IMR-90 (cell line): ENCODE measurements at regions not wholly inside any gene's neighbourhood (a gene's known extent, or its start where the extent isn't known, plus 50 kb on each side); places are given as distances from the start of the nearest gene placed in this dataset.

Source experiments
- ATAC-seq: fragments of 200-7000 bp; cut with Tn5 transposase; 2 replicates; pipeline ENCODE4 v1.9.1; 2020; ENCODE audit warnings: low read depth, mild to moderate bottlenecking, moderate library complexity
- BruUV-seq: library from RNA; stranded (reverse); fragments of 400-500 nt; replicated peaks from 2 replicates; lab custom pipeline; 2021; lab: Mats Ljungman, UMichigan
- CTCF ChIA-PET: fragments of 300-600 bp; formaldehyde crosslinking; extraction: SDS; loops from one replicate; lab custom pipeline; 2021; ENCODE audit warnings: antibody characterized with exemption; lab: Yijun Ruan, JAX
- POLR2A ChIA-PET: fragments of 300-600 bp; sonication (Branson Sonifier 250); formaldehyde crosslinking; loops from one replicate; lab custom pipeline; 2022; ENCODE audit warnings: antibody characterized with exemption; ENCODE audit not compliant: unreplicated experiment; lab: Charles Lee
- DNase-seq: peaks from one replicate; pipeline ENCODE4 v3.0.0; 2013
- H2AFZ ChIP-seq: replicated peaks from 2 replicates; pipeline ENCODE3; 2013; ENCODE audit warnings: low read length, mild to moderate bottlenecking; ENCODE audit not compliant: poor library complexity
- H2AK5ac ChIP-seq: 2 replicates; pipeline ENCODE4 v1.6.1; 2013; ENCODE audit warnings: low read depth, low read length, inconsistent platforms
- H2AK9ac ChIP-seq: replicated peaks from 2 replicates; pipeline ENCODE3; 2013; ENCODE audit warnings: mild to moderate bottlenecking, low read depth, low read length, moderate library complexity; ENCODE audit not compliant: poor library complexity
- H2BK120ac ChIP-seq: 2 replicates; pipeline ENCODE4 v1.6.1; 2013; ENCODE audit warnings: low read depth, low read length, inconsistent platforms
- H2BK15ac ChIP-seq: 3 replicates; pipeline ENCODE4 v1.6.1; 2013; ENCODE audit warnings: low read depth, low read length, inconsistent platforms
- H2BK20ac ChIP-seq: 2 replicates; pipeline ENCODE4 v1.6.1; 2013; ENCODE audit warnings: low read depth, mild to moderate bottlenecking, inconsistent platforms, low read length, moderate library complexity
- H2BK5ac ChIP-seq: 2 replicates; pipeline ENCODE4 v1.6.1; 2013; ENCODE audit warnings: mild to moderate bottlenecking, low read depth, low read length, inconsistent platforms; ENCODE audit not compliant: poor library complexity, severe bottlenecking
- H3K14ac ChIP-seq: replicated peaks from 2 replicates; pipeline ENCODE4 v1.6.1; 2013; ENCODE audit warnings: low read depth, low read length, inconsistent platforms
- H3K18ac ChIP-seq: 2 replicates; pipeline ENCODE4 v1.6.1; 2013; ENCODE audit warnings: low read depth, low read length, control low read depth
- H3K23ac ChIP-seq: 2 replicates; pipeline ENCODE4 v1.6.1; 2013; ENCODE audit warnings: low read depth, low read length, inconsistent platforms
- H3K27ac ChIP-seq: 2 replicates; pipeline ENCODE4 v1.5.1; 2013; ENCODE audit warnings: mild to moderate bottlenecking, control low read depth, low read length; ENCODE audit not compliant: insufficient read depth
- H3K27me3 ChIP-seq: 2 replicates; pipeline ENCODE4 v1.6.1; 2013; ENCODE audit warnings: low read length; ENCODE audit not compliant: control insufficient read depth, insufficient read depth
- H3K36me3 ChIP-seq: 2 replicates; pipeline ENCODE4 v1.6.1; 2013; ENCODE audit warnings: low read length, mixed read lengths; ENCODE audit not compliant: control insufficient read depth, insufficient read depth
- H3K4ac ChIP-seq: 2 replicates; pipeline ENCODE4 v1.6.1; 2013; ENCODE audit warnings: low read depth, low read length, inconsistent platforms
- H3K4me1 ChIP-seq: 2 replicates; pipeline ENCODE4 v1.6.1; 2013; ENCODE audit warnings: low read length, mixed read lengths; ENCODE audit not compliant: control insufficient read depth, insufficient read depth
- H3K4me2 ChIP-seq: 2 replicates; pipeline ENCODE4 v1.6.1; 2013; ENCODE audit warnings: low read depth, mild to moderate bottlenecking, control low read depth, low read length, moderate library complexity
- H3K4me3 ChIP-seq: 2 replicates; pipeline ENCODE4 v1.5.1; 2013; ENCODE audit warnings: low read depth, mild to moderate bottlenecking, control low read depth, low read length, moderate library complexity; ENCODE audit not compliant: insufficient read depth
- H3K56ac ChIP-seq: 2 replicates; pipeline ENCODE4 v1.6.1; 2013; ENCODE audit warnings: low read length, inconsistent platforms; ENCODE audit not compliant: insufficient read depth; ENCODE audit errors: extremely low read depth
- H3K79me1 ChIP-seq, 2 experiments: 2 replicates each; pipeline ENCODE4 v1.6.1; 2013; ENCODE audit warnings: low read length in 2 of 2, inconsistent platforms in 1 of 2, low read depth in 1 of 2
- H3K9ac ChIP-seq: 2 replicates; pipeline ENCODE4 v1.6.1; 2013; ENCODE audit warnings: low read depth, low read length, control low read depth
- H3K9me1 ChIP-seq: 2 replicates; pipeline ENCODE4 v1.6.1; 2013; ENCODE audit warnings: low read length, inconsistent platforms; ENCODE audit not compliant: insufficient read depth
- H3K9me3 ChIP-seq: 2 replicates; pipeline ENCODE4 v1.6.1; 2013; ENCODE audit warnings: low read length; ENCODE audit not compliant: control insufficient read depth, insufficient read depth
- H4K20me1 ChIP-seq: 2 replicates; pipeline ENCODE4 v1.6.1; 2013; ENCODE audit warnings: low read length, inconsistent platforms; ENCODE audit not compliant: insufficient read depth
- H4K5ac ChIP-seq: 2 replicates; pipeline ENCODE4 v1.6.1; 2013; ENCODE audit warnings: mild to moderate bottlenecking, low read depth, low read length, control low read depth
- H4K8ac ChIP-seq, 2 experiments: 2 replicates each; pipeline ENCODE4 v1.6.1; 2013; ENCODE audit warnings: low read depth in 2 of 2, low read length in 2 of 2, control low read depth in 1 of 2, inconsistent platforms in 1 of 2
- H4K91ac ChIP-seq: 2 replicates; pipeline ENCODE4 v1.6.1; 2013; ENCODE audit warnings: low read depth, low read length, inconsistent platforms; ENCODE audit not compliant: insufficient read depth
- CTCF ChIP-seq: conservative IDR thresholded peaks from 2 replicates; pipeline ENCODE4 v1.5.1; 2012; ENCODE audit warnings: mild to moderate bottlenecking, low read depth, low read length, improper control_type of control experiment
- MAFK ChIP-seq: IDR thresholded peaks from 2 replicates; pipeline ENCODE4 v1.6.1; 2012; ENCODE audit warnings: low read depth, low read length, improper control_type of control experiment
- MAZ ChIP-seq: IDR thresholded peaks from 2 replicates; pipeline ENCODE4 v1.6.1; 2012; ENCODE audit warnings: low read depth, mild to moderate bottlenecking, low read length, improper control_type of control experiment, moderate library complexity, borderline replicate concordance
- MXI1 ChIP-seq: IDR thresholded peaks from 2 replicates; pipeline ENCODE4 v1.6.1; 2012; ENCODE audit warnings: low read depth, mild to moderate bottlenecking, low read length, moderate library complexity, borderline replicate concordance
- POLR2A ChIP-seq: IDR thresholded peaks from 2 replicates; pipeline ENCODE4 v1.6.1; 2012; ENCODE audit warnings: mild to moderate bottlenecking, low read depth, low read length
- RFX5 ChIP-seq: IDR thresholded peaks from 2 replicates; pipeline ENCODE4 v1.8.0; 2012; ENCODE audit warnings: low read depth, mild to moderate bottlenecking, low read length, moderate library complexity
- SMC3 ChIP-seq: fragments of 150-350 bp; IDR thresholded peaks from 2 replicates; pipeline ENCODE4 v1.6.1; 2016; ENCODE audit warnings: low read depth, mild to moderate bottlenecking, antibody characterized with exemption, low read length, moderate library complexity
- WGBS, 2 experiments: methylation state at CpG; one replicate each; pipeline versions ENCODE4 v1.1.5 to v1.1.7; 2013; ENCODE audit warnings: missing lambda C conversion rate in 2 of 2; ENCODE audit not compliant: insufficient read length in 1 of 2; ENCODE audit errors: extremely low coverage in 2 of 2; 5-methylcytosine and 5-hydroxymethylcytosine counted together
- dilution Hi-C: fragments of 300-500 bp; cut with HindIII; formaldehyde crosslinking; loops from one replicate; pipeline ENCODE4 v1.14.3; 2018; ENCODE audit warnings: low sequenced_read_pairs; ENCODE audit not compliant: unreplicated experiment
- in situ Hi-C: fragments of 300-500 bp; cut with MboI; formaldehyde crosslinking; loops from 3 replicates; pipeline ENCODE4 v1.14.3; 2019; ENCODE audit warnings: low sequenced_read_pairs, inconsistent platforms, mixed read lengths
- intact Hi-C: fragments of 100-400 bp; cut with micrococcal nuclease; formaldehyde crosslinking; loops from 2 replicates; pipeline ENCODE4 v1.10.0; 2022

DNA sequence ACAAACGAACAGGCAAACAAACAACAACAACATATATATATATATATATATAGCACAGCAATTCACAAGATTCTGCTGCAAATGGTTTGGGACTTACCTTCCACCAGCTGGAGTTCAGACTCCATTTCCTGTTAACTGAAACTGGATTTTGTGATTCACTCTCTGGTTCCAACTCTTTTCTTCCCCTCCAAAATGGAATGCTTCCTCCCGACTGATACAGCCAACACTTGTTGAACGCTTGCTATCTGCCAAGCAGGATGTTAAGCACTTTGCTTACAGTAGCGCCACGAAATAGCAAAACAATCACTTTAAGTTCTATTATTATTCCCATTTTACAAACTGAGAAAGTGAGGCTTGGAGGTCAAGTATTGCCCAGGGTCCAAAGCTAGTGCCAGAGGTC is 116.0 kb upstream of the TMEM132C start:
- Histone ChIP-seq H4K91ac (no peak overlapping the region), H3K9me3 (peaks cover 21% of the 10 kb centered on the region), H2BK15ac (no peak overlapping the region), H2BK5ac (no peak overlapping the region), H2AK5ac (no peak overlapping the region), H3K27ac (no peak overlapping the region), H3K9me1 (no peaks in the 10 kb centered on the region), H3K4ac (no peak overlapping the region), H2AK9ac (no peak overlapping the region), H3K36me3 (no peaks in the 10 kb centered on the region), H3K79me1 (no peaks in the 10 kb centered on the region), H2BK20ac (no peak overlapping the region), H4K5ac (no peak overlapping the region), H3K4me3 (no peak overlapping the region), H3K4me2 (no peak overlapping the region), H3K56ac (no peak overlapping the region), H3K27me3 (no peaks in the 10 kb centered on the region), H3K9ac (no peak overlapping the region), H4K8ac (no peak overlapping the region), H2AFZ (no peak overlapping the region), H3K23ac (no peak overlapping the region), H3K4me1 (no peaks in the 10 kb centered on the region), H4K20me1 (no peaks in the 10 kb centered on the region), H3K14ac (no peak overlapping the region), H2BK120ac (no peak overlapping the region), H3K18ac (no peak overlapping the region)
- intact Hi-C loops (no loop called here), dilution Hi-C loops (no loop called here), in situ Hi-C loops (no loop called here)
- DNase-seq (no peak), ATAC-seq (no peak)
- CTCF ChIA-PET, result no interaction called here
- POLR2A ChIA-PET, result no interaction called here
- TF ChIP-seq MAZ (no peak), CTCF (no peak), MXI1 (no peak), POLR2A (no peak), SMC3 (no peak), RFX5 (no peak), MAFK (no peak)
- no TSS peak for BruUV-seq
- WGBS, 2 experiments, result 53% methylated on average over 2 of the region's 5 CpGs; no CpG with 5 or more reads in 1 of the 2 experiments
